ENCODE measurements at regions not wholly inside any gene's neighbourhood (a gene's known extent, or its start where the extent isn't known, plus 50 kb on each side); places are given as distances from the start of the nearest gene placed in this dataset.
A peak's percentile ranks its signal among the peaks of the same experiment; 100 is the strongest.

DNA sequence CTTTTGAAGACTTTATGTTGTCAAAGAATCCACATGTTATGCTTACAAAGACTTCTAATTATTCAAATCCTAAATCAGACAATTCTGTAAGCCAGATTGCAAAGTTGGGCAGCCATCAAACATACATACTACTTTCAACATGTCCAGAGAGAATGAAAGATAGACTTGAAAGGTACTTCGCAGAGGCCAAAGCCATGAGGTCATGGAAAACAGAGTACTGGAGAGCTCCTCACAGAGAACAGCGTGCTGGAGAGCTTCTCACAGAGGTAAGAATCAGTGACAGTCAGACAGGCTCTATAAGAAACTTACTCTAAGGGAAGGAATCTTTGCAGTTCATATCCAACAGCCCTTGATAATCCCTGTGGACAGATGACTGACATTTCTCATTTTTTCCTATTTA is 400.2 kb downstream of the GJA1 start:
- H3K27me3 ChIP-seq, result no peaks in the 10 kb centered on the region
- DNase-seq, result no peak

DNA sequence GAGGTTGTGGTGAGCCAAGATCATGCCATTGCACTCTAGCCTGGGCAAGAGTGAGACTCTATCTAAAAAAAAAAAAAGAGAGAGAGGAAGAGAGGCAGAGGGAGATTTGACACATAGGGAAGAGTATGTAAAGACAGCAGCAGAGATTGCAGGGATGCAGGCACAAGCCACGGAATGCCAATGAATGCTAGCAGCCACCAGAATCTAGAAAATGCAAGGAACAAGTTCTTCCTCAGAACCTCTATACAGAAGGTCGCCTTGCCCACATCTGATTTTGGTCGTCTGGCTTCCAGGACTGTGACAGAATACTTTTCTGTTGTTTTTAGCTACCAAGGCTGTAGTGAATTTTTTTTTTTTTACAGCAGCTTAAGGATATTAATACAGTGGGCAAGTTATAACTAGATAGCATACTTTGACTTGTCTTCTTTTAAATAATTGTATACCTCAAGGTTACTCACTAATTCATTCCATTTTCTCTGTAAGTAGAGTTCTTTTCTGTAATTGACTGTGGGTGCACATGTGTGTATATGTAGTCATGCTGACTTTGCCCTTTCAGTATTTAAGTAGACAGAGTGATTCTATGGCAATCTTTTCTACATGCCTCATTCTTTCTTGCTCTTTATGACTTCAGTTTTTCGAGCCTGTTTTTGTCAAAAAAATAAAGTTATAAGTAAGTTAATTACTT is 402.2 kb downstream of the GJA1 start:
- Histone ChIP-seq H3K36me3 (no peaks in the 10 kb centered on the region), H3K4me3 (no peak overlapping the region), H3K9me3 (no peaks in the 10 kb centered on the region), H3K27me3 (no peaks in the 10 kb centered on the region)
- no peak for DNase-seq

More for the DNA sequence above, 400.2 kb downstream of the GJA1 start:
- H3K36me3 ChIP-seq, result no peaks in the 10 kb centered on the region
- H3K9me3 ChIP-seq, result no peaks in the 10 kb centered on the region
- no peak overlapping the region for H3K4me3 ChIP-seq

DNA sequence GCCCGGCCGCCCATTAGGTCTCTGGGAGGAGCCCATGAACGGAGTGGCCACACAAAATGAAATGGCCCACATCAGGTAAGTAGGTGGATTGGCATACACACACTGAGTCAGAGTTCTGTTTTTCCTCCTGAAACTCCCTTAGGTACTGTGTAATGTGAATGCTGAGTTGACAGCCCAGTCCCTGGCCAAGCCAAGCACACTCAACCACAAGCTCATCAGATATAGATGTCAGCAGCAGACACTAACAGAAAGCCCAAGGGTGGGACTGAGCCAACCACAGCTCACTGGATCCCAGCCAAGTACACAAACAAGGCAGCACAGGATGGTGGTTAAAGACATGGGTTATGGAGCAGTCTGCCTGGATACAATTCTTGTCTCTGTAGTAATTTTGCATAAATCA is 403.4 kb downstream of the GJA1 start:
- DNase-seq, result no peak
- no peak overlapping the region for H3K4me3 ChIP-seq

DNA sequence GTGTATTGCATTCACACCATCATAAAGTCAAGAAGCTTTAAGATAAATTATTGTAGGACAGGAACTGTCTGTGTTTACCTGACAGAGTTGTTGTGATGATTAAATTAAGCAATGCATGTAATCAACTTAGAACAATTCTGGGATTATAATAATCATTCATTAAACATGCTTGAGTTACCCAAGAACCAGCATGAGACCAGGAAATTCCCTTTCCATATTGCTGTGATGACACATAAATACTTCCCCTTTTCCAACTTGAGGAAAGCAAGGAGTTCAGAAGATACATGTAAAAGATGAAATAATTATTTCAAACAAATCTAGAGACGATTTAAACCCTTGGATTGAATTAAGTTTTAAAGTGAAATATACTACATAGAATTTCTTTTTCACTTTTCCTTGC is 404.4 kb downstream of the GJA1 start:
- Histone ChIP-seq H3K4me3 (no peak overlapping the region), H3K36me3 (no peaks in the 10 kb centered on the region), H3K27me3 (no peaks in the 10 kb centered on the region), H3K9me3 (no peaks in the 10 kb centered on the region)
- no peak for DNase-seq

More for the DNA sequence above, 403.4 kb downstream of the GJA1 start:
- Histone ChIP-seq H3K36me3 (no peaks in the 10 kb centered on the region), H3K27me3 (no peaks in the 10 kb centered on the region), H3K9me3 (no peaks in the 10 kb centered on the region)

DNA sequence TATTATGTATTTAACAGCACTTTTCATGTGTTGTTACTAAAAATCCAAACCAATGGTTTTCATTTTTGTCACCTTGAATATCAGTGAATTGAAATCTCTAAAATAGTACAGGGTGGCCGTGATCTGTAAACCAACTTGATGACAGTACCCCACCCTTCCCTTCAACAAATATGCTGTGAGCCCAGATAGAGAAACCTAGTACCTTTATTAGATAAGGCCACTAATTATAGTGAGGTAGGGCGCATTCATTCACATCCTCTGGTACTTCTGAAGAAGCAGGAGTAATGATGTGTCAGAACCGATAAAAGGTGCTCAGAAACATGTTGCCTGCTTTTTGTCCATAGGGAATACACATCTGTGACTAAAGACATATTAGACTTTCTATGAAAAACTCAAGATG is 409.5 kb downstream of the GJA1 start:
- no peaks in the 10 kb centered on the region for H3K9me3 ChIP-seq
- DNase-seq, result no peak
- H3K4me3 ChIP-seq, result no peak overlapping the region
- H3K36me3 ChIP-seq, result no peaks in the 10 kb centered on the region
- no peaks in the 10 kb centered on the region for H3K27me3 ChIP-seq

DNA sequence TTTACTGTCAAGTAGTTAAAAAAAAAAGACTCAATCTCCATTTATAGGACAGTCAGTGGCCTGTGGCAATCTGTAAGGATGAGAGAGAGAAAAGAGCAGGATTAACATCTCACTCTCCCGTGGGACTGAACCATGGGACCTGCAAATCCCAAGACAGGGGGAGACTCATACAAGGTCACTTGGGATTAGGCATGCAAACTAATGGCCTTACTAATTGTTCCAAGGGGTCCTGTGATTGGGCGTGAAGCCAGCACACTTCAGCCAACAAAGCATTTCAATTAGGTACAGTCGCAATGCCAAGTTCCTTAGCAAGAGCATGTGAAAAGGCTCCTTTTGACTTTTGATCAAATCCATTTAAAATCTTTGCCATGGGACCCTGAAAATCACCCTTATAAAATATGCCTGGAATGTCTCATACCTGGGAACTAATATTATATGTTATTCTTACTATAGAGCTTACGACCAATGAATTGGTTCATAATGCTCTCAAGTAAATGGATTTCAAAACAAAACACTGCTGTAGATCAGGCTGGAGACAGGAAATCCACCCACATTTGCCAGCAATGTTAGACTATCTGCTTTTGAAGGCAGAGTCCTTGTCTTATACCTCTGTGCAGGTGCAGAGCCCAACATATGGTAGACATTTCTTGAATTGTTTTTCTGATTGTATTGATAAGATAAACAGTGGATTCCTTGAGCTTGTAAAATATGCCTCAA is 412.5 kb downstream of the GJA1 start:
- H3K4me3 ChIP-seq, result no peak overlapping the region
- no peaks in the 10 kb centered on the region for H3K27me3 ChIP-seq
- no peaks in the 10 kb centered on the region for H3K36me3 ChIP-seq
- no peak for DNase-seq
- H3K9me3 ChIP-seq, result no peaks in the 10 kb centered on the region

DNA sequence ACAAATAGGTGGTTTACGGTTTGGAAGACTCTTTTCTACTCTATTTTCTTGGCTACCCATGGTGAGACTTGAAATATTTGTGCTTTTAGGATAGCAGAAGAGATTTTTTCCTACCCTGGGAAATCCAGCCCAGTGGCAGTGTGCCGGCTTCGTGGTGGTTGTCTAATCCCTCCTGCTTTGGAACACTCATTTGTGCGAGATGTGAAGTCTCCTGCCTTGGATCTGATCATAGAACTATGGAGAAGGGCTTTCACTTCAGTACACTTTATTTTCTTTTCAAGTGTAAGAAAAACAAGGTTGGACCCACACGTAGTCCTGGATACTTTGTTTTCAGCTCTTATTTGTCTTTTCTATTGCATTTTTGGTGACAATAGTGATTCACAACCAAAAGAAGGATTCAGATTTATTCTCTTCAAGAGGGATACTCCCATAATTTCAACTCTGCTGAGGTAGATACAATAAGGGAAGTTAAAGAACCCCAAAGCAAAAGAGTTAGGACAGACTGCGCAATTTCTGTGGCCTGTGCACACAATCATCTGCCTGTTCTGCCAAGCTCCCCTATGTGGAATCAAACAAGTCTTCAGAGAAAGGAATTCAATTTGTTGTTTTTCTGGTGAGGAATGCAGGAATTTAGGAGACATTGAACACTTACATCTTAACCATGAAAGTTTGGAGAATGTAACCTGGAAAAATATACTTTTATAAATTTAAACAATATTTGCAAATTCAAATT is 413.2 kb downstream of the GJA1 start:
- DNase-seq, result no peak
- H3K4me3 ChIP-seq, result no peak overlapping the region
- H3K27me3 ChIP-seq, result no peaks in the 10 kb centered on the region
- no peaks in the 10 kb centered on the region for H3K36me3 ChIP-seq
- no peaks in the 10 kb centered on the region for H3K9me3 ChIP-seq

DNA sequence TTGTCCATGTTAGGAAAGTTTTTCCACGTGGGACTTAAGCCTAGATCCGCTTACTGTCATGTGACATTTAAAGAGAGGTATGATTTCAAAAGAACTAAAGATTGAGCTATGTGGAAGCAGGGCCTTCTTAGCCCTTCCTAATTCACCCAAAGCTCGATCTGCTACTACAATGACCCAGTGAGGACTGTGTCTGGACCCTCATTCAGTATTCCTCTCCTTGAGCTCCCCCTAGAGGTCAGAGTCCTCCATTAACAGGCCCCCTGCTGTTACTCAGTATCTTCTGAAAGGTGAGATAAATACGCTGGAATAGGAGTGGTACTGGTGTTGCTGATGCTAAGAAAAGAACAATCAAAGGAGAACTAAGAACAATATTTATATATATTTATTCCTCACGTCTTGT is 414.0 kb downstream of the GJA1 start:
- H3K27me3 ChIP-seq, result no peaks in the 10 kb centered on the region
- peak; percentile 33 for DNase-seq
- no peaks in the 10 kb centered on the region for H3K36me3 ChIP-seq
- H3K4me3 ChIP-seq, result no peak overlapping the region
- no peaks in the 10 kb centered on the region for H3K9me3 ChIP-seq

DNA sequence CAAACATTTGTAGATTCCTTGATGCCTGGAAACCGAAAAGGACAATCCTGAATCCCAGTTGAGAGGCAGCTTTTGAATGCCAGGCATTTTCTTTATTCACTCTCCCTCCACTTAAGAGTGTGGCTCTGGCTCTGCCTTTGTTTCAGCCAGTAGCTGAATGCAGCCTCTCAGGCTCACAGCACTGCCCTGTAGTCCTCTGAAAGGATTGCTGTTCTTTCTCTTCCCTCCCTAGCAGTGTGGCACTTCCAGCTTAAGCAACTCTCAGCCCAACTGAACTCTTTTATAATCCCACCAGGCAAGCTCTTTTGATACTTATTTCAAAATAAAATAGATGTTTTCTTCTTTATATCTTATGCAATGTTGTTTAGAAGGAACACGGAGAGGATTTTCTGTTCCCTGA is 415.6 kb downstream of the GJA1 start:
- DNase-seq, result no peak

DNA sequence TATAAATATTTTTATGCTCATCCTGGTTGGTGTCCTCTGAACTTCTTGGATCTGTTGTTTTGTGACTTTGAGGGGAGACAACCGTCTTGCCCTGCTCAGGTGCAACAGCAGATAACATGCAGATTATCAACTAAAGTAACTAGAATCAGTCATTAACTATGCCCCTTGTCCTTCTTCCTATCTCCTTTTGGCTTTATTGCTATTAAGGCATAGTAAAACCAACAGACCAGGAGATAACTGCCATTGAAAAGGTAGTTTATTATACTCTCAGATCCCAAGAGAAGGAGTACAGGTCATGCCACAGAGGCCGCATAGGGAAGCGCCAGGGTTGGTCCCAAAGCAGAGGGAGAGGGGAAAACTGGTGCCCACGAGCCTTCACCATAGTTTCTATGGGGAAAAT is 418.2 kb downstream of the GJA1 start:
- Histone ChIP-seq H3K27me3 (no peaks in the 10 kb centered on the region), H3K9me3 (no peaks in the 10 kb centered on the region), H3K36me3 (no peaks in the 10 kb centered on the region), H3K4me3 (no peak overlapping the region)
- DNase-seq, result no peak

More for the DNA sequence above, 415.6 kb downstream of the GJA1 start:
- H3K36me3 ChIP-seq, result no peaks in the 10 kb centered on the region
- no peak overlapping the region for H3K4me3 ChIP-seq
- H3K27me3 ChIP-seq, result no peaks in the 10 kb centered on the region
- no peaks in the 10 kb centered on the region for H3K9me3 ChIP-seq

DNA sequence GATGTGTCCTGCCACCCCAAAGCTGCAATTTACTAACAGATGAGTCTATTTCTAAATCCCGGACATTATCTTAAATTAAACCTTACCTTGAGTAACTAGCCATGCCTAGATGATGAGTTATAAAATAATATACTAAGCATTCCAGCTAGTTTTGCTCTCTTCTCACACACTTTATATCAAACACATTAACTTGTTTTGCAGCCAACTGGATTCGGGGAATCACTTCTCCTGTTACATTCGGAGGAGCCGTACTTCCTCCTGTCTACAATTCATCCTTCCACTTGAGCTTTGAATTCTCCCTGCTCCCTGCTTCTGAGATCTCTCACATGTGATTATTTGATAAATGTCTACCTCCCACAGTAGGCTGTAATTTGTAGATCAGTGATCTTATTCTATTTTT is 420.1 kb downstream of the GJA1 start:
- H3K36me3 ChIP-seq, result no peaks in the 10 kb centered on the region
- no peak for DNase-seq
- H3K4me3 ChIP-seq, result no peak overlapping the region
- no peaks in the 10 kb centered on the region for H3K9me3 ChIP-seq
- H3K27me3 ChIP-seq, result no peaks in the 10 kb centered on the region

DNA sequence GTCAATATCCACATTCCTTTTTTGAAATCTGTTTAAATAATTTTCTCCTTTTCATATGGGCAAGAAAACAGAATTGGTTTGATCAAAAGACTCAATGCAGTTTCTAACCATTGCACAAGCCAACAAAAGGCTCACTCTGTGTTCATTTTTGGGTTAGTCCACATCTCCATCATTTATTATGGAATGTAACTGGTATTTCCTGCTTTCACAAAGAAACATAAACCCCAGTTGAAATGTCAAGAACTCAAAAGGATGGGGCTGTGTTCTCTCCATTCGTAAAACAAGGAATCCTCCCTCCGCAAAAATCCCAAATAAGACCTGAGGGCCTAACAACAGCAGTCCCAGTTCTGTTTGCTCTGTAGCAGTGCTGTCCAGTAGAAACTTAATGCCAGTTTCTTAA is 420.9 kb downstream of the GJA1 start:
- Histone ChIP-seq H3K9me3 (no peaks in the 10 kb centered on the region), H3K36me3 (no peaks in the 10 kb centered on the region), H3K27me3 (no peaks in the 10 kb centered on the region), H3K4me3 (no peak overlapping the region)
- no peak for DNase-seq

DNA sequence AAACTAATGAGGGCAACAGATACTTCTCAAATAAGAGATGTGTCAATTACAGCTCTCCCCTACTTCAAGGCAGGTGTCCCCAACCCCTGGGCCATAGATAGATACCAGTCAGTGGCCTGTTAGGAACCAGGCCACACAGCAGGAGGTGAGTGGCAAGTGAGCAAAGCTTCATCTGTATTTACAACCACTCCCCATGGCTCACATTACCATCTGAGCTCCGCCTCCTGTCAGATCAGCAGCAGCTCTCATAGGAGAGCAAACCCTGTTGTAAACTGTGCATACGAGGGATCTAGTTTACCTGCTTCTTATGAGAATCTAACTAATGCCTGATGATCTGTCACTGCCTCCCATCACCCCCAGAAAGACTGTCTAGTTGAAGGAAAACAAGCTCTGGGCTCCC is 422.1 kb downstream of the GJA1 start:
- DNase-seq, result no peak
- Histone ChIP-seq H3K4me3 (no peak overlapping the region), H3K36me3 (no peaks in the 10 kb centered on the region), H3K27me3 (no peaks in the 10 kb centered on the region), H3K9me3 (no peaks in the 10 kb centered on the region)

DNA sequence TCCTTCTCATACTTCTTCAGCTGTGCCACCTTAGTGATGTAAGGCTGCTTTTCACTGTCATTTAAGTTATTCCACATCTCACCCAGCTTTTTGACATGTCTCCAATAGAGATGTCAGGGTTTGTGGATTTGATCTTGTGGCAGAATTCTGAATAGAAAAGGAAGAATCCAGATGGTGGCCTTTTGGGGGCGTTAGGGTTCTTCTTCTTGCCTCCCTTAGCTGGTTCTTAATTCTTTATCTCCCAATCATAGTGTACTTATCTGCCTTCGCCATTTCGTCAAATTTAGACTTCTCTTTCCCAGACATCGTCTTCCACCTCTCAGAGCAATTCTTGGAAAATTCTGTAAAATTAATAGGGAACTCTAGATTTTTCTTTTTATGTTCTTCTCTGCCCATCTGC is 422.9 kb downstream of the GJA1 start:
- Histone ChIP-seq H3K4me3 (no peak overlapping the region), H3K36me3 (no peaks in the 10 kb centered on the region), H3K9me3 (no peaks in the 10 kb centered on the region), H3K27me3 (no peaks in the 10 kb centered on the region)
- DNase-seq, result no peak

DNA sequence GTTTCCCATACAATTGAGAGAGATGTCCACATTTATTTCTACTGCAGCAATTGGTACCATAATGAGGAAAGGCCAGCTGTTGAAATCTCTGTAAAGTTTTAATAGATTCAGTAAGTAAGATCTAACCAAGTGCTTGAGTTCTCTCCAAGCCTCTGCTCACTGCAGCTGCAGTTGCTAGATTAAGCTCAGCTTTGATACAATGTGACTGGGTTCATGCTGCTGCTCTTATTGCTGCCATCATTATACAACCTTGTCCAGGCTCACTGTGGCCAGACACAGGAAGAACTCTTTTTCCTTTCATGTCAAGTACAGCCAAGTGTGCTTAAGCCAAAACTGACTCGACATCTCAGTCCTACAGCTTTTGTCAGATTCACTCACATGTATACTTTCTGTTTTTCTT is 423.5 kb downstream of the GJA1 start:
- Histone ChIP-seq H3K4me3 (no peak overlapping the region), H3K9me3 (no peaks in the 10 kb centered on the region), H3K36me3 (no peaks in the 10 kb centered on the region), H3K27me3 (no peaks in the 10 kb centered on the region)
- no peak for DNase-seq

DNA sequence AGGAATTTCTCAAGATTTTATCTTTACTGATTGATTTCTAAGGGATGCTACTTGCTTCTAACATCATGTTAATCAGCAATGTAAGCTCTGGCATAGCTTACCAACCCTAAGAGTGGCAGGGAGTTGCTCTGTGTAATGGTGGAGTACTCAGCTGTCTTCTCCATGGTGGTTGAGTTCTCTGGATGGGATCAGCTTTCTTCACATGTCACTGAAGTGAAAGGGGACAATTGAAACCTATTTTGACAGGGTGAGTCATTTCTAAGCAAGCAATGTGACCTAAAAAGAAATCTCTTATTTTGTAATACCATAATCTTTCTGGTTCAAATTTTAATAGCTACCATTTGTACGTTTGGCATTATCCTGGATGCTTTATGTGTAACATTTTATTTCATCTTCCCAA is 430.4 kb downstream of the GJA1 start:
- Histone ChIP-seq H3K4me3 (no peak overlapping the region), H3K36me3 (no peaks in the 10 kb centered on the region), H3K9me3 (no peaks in the 10 kb centered on the region), H3K27me3 (no peaks in the 10 kb centered on the region)
- DNase-seq, result no peak

DNA sequence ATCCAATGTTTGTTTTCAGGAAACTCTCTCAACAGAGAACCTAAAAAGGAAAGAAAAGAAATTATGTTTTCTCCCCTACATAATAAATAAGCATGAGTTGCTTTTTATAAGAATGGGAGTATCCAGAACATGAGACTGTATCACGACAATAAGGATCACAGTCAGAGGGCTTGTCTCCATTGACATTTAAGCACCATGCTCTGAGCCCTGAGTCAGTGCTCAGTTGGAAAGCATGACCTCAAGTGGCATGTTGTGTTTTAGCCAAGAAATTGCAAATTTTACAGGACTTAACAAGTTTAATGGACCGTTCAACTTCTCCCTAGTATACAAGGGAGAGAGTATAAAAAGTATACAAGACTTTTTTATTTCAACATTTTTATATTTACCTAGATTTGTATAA is 431.6 kb downstream of the GJA1 start:
- Histone ChIP-seq H3K36me3 (no peaks in the 10 kb centered on the region), H3K27me3 (no peaks in the 10 kb centered on the region), H3K9me3 (no peaks in the 10 kb centered on the region), H3K4me3 (no peak overlapping the region)
- DNase-seq, result peak; percentile 9

DNA sequence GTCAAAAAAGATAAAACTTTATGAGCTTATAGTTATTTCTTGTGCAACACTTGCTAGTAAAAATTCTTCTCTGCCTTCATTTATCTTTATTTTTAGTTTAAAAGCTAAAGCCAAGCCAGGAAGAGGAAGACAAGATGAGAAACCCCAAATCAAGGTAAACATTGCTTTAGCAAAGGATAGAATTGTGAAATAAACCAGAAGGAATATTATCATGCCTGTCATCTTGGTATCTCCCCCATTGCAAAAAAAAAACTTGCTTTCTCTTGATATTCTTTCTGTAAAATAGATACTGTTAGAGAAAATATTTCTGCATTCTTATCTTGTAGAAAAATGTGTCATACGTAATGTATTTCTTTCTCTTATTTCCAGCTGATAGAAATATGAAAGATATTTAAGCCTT is 432.8 kb downstream of the GJA1 start:
- no peaks in the 10 kb centered on the region for H3K36me3 ChIP-seq

More for the DNA sequence above, 432.8 kb downstream of the GJA1 start:
- Histone ChIP-seq H3K4me3 (no peak overlapping the region), H3K9me3 (peaks cover 2% of the 10 kb centered on the region; the same call in 1 of the 2 replicates), H3K27me3 (no peaks in the 10 kb centered on the region)
- DNase-seq, result no peak

Data from MG63 (cell line).